KMS-11 (cell line): ENCODE measurements at regions not wholly inside any gene's neighbourhood (a gene's known extent, or its start where the extent isn't known, plus 50 kb on each side); places are given as distances from the start of the nearest gene placed in this dataset.

Experiments
- H2AFZ ChIP-seq: fragments of 200-600 bp; sonication (generic); 2 replicates; pipeline ENCODE4 v1.6.1; 2016; ENCODE audit warnings: antibody characterized with exemption, mixed run types, low read depth
- H3K27ac ChIP-seq: fragments of 200-600 bp; sonication (generic); 2 replicates; pipeline ENCODE4 v1.6.1; 2016; ENCODE audit warnings: mild to moderate bottlenecking, mixed run types
- H3K27me3 ChIP-seq: fragments of 200-600 bp; sonication (generic); 2 replicates; pipeline ENCODE4 v1.6.1; 2017; ENCODE audit warnings: mild to moderate bottlenecking, low read depth, mixed run types, moderate library complexity; ENCODE audit not compliant: insufficient read depth
- H3K36me3 ChIP-seq: fragments of 200-600 bp; sonication (generic); 2 replicates; pipeline ENCODE4 v1.6.1; 2017; ENCODE audit warnings: mild to moderate bottlenecking, mixed run types; ENCODE audit not compliant: insufficient read depth
- H3K4me1 ChIP-seq: fragments of 200-600 bp; sonication (generic); 2 replicates; pipeline ENCODE4 v1.6.1; 2016; ENCODE audit warnings: mild to moderate bottlenecking, low read depth, mixed run types; ENCODE audit not compliant: poor library complexity, severe bottlenecking
- H3K4me2 ChIP-seq: fragments of 200-600 bp; sonication (generic); 2 replicates; pipeline ENCODE4 v1.7.0; 2016; ENCODE audit warnings: mild to moderate bottlenecking, mixed run types
- H3K4me3 ChIP-seq: fragments of 200-600 bp; sonication (generic); IDR thresholded peaks from 2 replicates; pipeline ENCODE4 v1.6.1; 2017; ENCODE audit warnings: low read depth, low read length, mixed read lengths; ENCODE audit not compliant: insufficient read depth
- H3K79me2 ChIP-seq: fragments of 200-600 bp; sonication (generic); 2 replicates; pipeline ENCODE4 v1.6.1; 2016; ENCODE audit warnings: low read depth, mixed run types; ENCODE audit not compliant: insufficient read depth
- H3K9ac ChIP-seq: fragments of 200-600 bp; sonication (generic); 2 replicates; pipeline ENCODE4 v1.6.1; 2016; ENCODE audit warnings: mild to moderate bottlenecking, mixed run types
- H4K20me1 ChIP-seq: fragments of 200-600 bp; sonication (generic); 2 replicates; pipeline ENCODE4 v1.6.1; 2016; ENCODE audit warnings: mild to moderate bottlenecking, mixed run types; ENCODE audit not compliant: insufficient read depth
- TF ChIP-seq, protein P1 (sequence below): fragments of 200-600 bp; sonication (generic); conservative IDR thresholded peaks from 2 replicates; pipeline ENCODE4 v1.6.1; 2017; ENCODE audit warnings: low read depth, mild to moderate bottlenecking, antibody characterized with exemption, low read length, moderate library complexity, mixed read lengths

DNA sequence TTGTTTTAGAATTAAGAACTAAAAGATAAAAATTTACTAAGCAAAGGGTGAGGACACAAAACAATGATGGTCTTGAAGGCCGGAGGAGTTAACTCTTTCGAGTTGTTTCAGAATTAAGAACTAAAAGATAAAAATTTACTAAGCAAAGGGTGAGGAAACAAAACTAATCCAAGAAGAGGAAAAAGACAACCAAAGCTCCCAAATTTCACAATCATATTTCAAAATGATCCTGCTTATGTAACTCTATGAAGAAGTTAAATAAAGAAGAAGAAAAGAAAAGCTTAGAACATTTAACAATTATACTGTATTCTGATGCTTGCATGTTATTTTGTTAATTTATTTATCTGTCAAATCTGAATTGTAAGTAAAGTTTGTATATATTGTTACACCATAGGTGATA is 154.8 kb upstream of the SLIT2 start:
- Histone ChIP-seq H4K20me1 (no peaks in the 10 kb centered on the region), H3K27ac (no peak overlapping the region), H2AFZ (no peak overlapping the region), H3K4me2 (no peak overlapping the region), H3K9ac (no peak overlapping the region), H3K79me2 (no peaks in the 10 kb centered on the region), H3K4me1 (no peaks in the 10 kb centered on the region), H3K36me3 (no peaks in the 10 kb centered on the region), H3K27me3 (no peaks in the 10 kb centered on the region), H3K4me3 (no peak overlapping the region)
- TF ChIP-seq, protein P1, sequence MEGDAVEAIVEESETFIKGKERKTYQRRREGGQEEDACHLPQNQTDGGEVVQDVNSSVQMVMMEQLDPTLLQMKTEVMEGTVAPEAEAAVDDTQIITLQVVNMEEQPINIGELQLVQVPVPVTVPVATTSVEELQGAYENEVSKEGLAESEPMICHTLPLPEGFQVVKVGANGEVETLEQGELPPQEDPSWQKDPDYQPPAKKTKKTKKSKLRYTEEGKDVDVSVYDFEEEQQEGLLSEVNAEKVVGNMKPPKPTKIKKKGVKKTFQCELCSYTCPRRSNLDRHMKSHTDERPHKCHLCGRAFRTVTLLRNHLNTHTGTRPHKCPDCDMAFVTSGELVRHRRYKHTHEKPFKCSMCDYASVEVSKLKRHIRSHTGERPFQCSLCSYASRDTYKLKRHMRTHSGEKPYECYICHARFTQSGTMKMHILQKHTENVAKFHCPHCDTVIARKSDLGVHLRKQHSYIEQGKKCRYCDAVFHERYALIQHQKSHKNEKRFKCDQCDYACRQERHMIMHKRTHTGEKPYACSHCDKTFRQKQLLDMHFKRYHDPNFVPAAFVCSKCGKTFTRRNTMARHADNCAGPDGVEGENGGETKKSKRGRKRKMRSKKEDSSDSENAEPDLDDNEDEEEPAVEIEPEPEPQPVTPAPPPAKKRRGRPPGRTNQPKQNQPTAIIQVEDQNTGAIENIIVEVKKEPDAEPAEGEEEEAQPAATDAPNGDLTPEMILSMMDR: no peak

DNA sequence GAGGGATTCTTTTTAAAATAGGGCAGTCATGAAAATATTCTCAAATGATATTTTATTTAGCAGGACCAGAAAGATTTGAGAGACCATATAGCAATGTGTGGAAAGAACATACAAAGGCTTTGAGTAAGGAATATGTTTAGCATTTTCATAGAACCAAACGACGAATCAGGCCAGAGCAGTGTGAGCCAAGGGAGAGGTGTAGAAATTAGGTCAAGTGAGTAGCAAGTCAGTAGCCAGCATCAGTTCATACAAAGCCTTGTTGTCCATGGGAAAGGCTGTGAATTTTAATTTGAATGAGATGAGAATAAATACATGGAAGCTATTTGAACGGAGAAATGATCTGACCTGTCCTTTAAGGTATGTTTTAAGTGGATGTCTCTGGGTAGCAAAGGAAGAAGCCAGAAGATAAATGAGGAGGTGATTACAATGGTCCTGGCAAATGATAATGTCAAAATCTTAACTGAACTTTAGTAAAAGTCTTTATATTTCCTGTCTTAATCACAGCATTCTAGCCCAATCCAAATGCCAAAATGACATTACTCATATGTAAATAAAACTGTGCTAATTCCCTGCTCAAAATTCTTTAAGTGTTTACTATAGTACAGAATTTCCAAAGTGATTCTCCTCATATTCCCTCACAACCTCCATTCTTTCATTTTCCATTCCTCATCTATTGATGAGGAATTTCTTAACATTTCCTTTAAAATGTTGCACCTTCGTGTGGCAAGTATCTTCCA is 155.7 kb upstream of the SLIT2 start:
- H3K4me3 ChIP-seq: no peak overlapping the region
- H4K20me1 ChIP-seq: no peaks in the 10 kb centered on the region
- no peaks in the 10 kb centered on the region for H3K36me3 ChIP-seq
- H3K4me2 ChIP-seq: no peak overlapping the region
- H3K79me2 ChIP-seq: no peaks in the 10 kb centered on the region
- no peak overlapping the region for H2AFZ ChIP-seq
- TF ChIP-seq, protein P1: no peak
- H3K9ac ChIP-seq: no peak overlapping the region
- no peaks in the 10 kb centered on the region for H3K4me1 ChIP-seq
- H3K27me3 ChIP-seq: no peaks in the 10 kb centered on the region
- no peak overlapping the region for H3K27ac ChIP-seq

DNA sequence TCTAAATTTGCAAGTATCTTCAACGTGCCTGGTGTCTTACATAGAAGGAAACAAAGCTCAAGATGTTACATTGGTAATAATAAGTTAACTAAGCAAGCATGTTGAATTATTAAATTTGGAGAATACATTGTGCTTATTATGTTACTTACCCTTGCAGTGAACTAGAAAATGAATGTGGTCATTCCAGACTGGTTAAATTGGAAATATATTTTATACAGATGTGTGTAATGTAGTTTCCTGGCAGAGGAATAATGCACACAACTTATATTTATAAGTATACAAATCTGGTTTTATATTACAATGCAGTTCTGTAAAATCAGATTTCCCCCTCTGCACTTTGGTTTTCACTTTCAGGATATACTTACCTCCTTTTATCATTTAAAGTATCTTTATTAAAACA is 159.9 kb upstream of the SLIT2 start:
- no peaks in the 10 kb centered on the region for H3K79me2 ChIP-seq
- no peak overlapping the region for H3K27ac ChIP-seq
- H4K20me1 ChIP-seq: no peaks in the 10 kb centered on the region
- H3K27me3 ChIP-seq: no peaks in the 10 kb centered on the region
- TF ChIP-seq, protein P1: no peak
- H3K9ac ChIP-seq: no peak overlapping the region
- no peaks in the 10 kb centered on the region for H3K36me3 ChIP-seq
- no peak overlapping the region for H3K4me2 ChIP-seq
- no peak overlapping the region for H2AFZ ChIP-seq
- H3K4me1 ChIP-seq: peaks cover 4% of the 10 kb centered on the region
- H3K4me3 ChIP-seq: no peak overlapping the region

- Histone ChIP-seq H3K4me3 (no peak overlapping the region), H3K4me1 (peaks cover 4% of the 10 kb centered on the region), H3K36me3 (no peaks in the 10 kb centered on the region), H4K20me1 (no peaks in the 10 kb centered on the region), H3K4me2 (no peak overlapping the region), H2AFZ (no peak overlapping the region), H3K9ac (no peak overlapping the region), H3K27me3 (no peaks in the 10 kb centered on the region), H3K79me2 (no peaks in the 10 kb centered on the region), H3K27ac (no peak overlapping the region)
- TF ChIP-seq, protein P1: no peak
Observed at GRCh38 chr4:20087522-20087911, 164.2 kb upstream of the SLIT2 start.
